GM12878 (cell line): ENCODE measurements at regions not wholly inside any gene's neighbourhood (a gene's known extent, or its start where the extent isn't known, plus 50 kb on each side); places are given as distances from the start of the nearest gene placed in this dataset.

ENCODE experiments used
- ATAC-seq: fragments of 200-7000 bp; cut with Tn5 transposase; 3 replicates; pipeline ENCODE4 v1.9.1; 2020; ENCODE audit warnings: mild to moderate bottlenecking, moderate library complexity
- BruUV-seq: library from RNA; stranded (reverse); fragments of 400-500 nt; replicated peaks from 2 replicates; lab custom pipeline; 2021; lab: Mats Ljungman, UMichigan
- CTCF ChIA-PET: fragments of 300-600 bp; sonication (Branson Sonifier 250); formaldehyde crosslinking; extraction: SDS; loops from one replicate; lab custom pipeline; 2021; ENCODE audit warnings: inconsistent platforms; lab: Yijun Ruan, JAX
- POLR2A ChIA-PET: fragments of 350-600 bp; formaldehyde crosslinking; extraction: SDS; loops from one replicate; lab custom pipeline; 2021; ENCODE audit warnings: inconsistent platforms; lab: Charles Lee
- RAD21 ChIA-PET: fragments of 300-600 bp; sonication (Branson Sonifier 250); formaldehyde crosslinking; loops from one replicate; lab custom pipeline; 2023; ENCODE audit warnings: antibody characterized with exemption; ENCODE audit not compliant: unreplicated experiment; lab: Charles Lee
- SMC1A ChIA-PET: fragments of 300-600 bp; sonication (Branson Sonifier 250); formaldehyde crosslinking; loops from one replicate; lab custom pipeline; 2023; ENCODE audit not compliant: unreplicated experiment, uncharacterized antibody; lab: Charles Lee
- DNase-seq: peaks from one replicate; pipeline ENCODE4 v3.0.0-alpha.2; 2011; ENCODE audit warnings: low read depth, low spot score
- FAIRE-seq: peaks from 3 replicates; lab custom pipeline; 2011; peaks lifted over from hg19 to GRCh38; lab: Jason Lieb, UNC
- H2AFZ ChIP-seq: 2 replicates; pipeline ENCODE4 v1.6.0; 2011; ENCODE audit warnings: low read depth, low read length, control low read depth; ENCODE audit not compliant: control insufficient read depth
- H3K27ac ChIP-seq: 2 replicates; pipeline ENCODE4 v1.5.1; 2011; ENCODE audit warnings: control low read depth; ENCODE audit not compliant: control insufficient read depth, insufficient read depth
- H3K27me3 ChIP-seq, 2 experiments: replicated peaks in 1 of 2; 2 replicates each; pipeline versions ENCODE4 v1.6.0 to v1.6.1; 2011; ENCODE audit warnings: low read length in 1 of 2; ENCODE audit not compliant: control insufficient read depth in 2 of 2, insufficient read depth in 2 of 2
- H3K36me3 ChIP-seq, 2 experiments: 2 replicates each; pipeline ENCODE4 v1.5.1; 2011; ENCODE audit warnings: low read length in 1 of 2; ENCODE audit not compliant: control insufficient read depth in 2 of 2, insufficient read depth in 2 of 2
- H3K4me1 ChIP-seq: 2 replicates; pipeline ENCODE4 v1.6.1; 2011; ENCODE audit warnings: mild to moderate bottlenecking, low read length, moderate library complexity, mixed read lengths; ENCODE audit not compliant: control insufficient read depth, insufficient read depth
- H3K4me2 ChIP-seq: 2 replicates; pipeline ENCODE4 v1.6.0; 2011; ENCODE audit warnings: control low read depth; ENCODE audit not compliant: control insufficient read depth, insufficient read depth
- H3K4me3 ChIP-seq: fragments of 200-600 bp; sonication (generic); 2 replicates; pipeline ENCODE4 v1.5.1; 2016
- H3K79me2 ChIP-seq: 2 replicates; pipeline ENCODE4 v1.6.0; 2011; ENCODE audit warnings: low read length; ENCODE audit not compliant: control insufficient read depth, insufficient read depth
- H3K9ac ChIP-seq: 2 replicates; pipeline ENCODE4 v1.8.0; 2011; ENCODE audit warnings: low read length, control low read depth, mixed read lengths; ENCODE audit not compliant: control insufficient read depth, insufficient read depth
- H3K9me3 ChIP-seq: replicated peaks from 3 replicates; pipeline ENCODE4 v1.5.1; 2011; ENCODE audit warnings: mild to moderate bottlenecking, low read length; ENCODE audit not compliant: control insufficient read depth, insufficient read depth
- H4K20me1 ChIP-seq: 2 replicates; pipeline ENCODE4 v1.6.0; 2011; ENCODE audit not compliant: control insufficient read depth, insufficient read depth
- BCLAF1 ChIP-seq: fragments of 450-650 bp; IDR thresholded peaks from 2 replicates; pipeline ENCODE4 v1.6.1; 2017; ENCODE audit warnings: antibody characterized with exemption, mild to moderate bottlenecking, moderate library complexity
- BMI1 ChIP-seq: fragments of 450-650 bp; IDR thresholded peaks from 2 replicates; pipeline ENCODE4 v1.6.1; 2016; ENCODE audit warnings: mild to moderate bottlenecking, moderate library complexity, borderline replicate concordance
- CBX3 ChIP-seq: fragments of 200-600 bp; sonication (generic); IDR thresholded peaks from 2 replicates; pipeline ENCODE4 v1.6.1; 2016; ENCODE audit warnings: low read depth, borderline replicate concordance
- CTCF ChIP-seq, 3 experiments: IDR thresholded peaks in 2 of 3; conservative IDR thresholded peaks in 1 of 3; 2 replicates each; pipeline ENCODE4 v1.5.1; 2011; ENCODE audit warnings: low read depth in 3 of 3, low read length in 3 of 3, mild to moderate bottlenecking in 3 of 3, control low read depth in 2 of 3, moderate library complexity in 2 of 3, inconsistent platforms in 1 of 3, mixed read lengths in 1 of 3; ENCODE audit not compliant: control insufficient read depth in 2 of 3, insufficient read depth in 1 of 3; ENCODE audit errors: extremely low read depth in 1 of 3
- IRF4 ChIP-seq: IDR thresholded peaks from 2 replicates; pipeline ENCODE4 v1.6.1; 2011; ENCODE audit warnings: low read depth, low read length
- JUNB ChIP-seq: IDR thresholded peaks from 2 replicates; pipeline ENCODE4 v1.6.1; 2016; ENCODE audit warnings: antibody characterized with exemption, mild to moderate bottlenecking
- KAT2A ChIP-seq: conservative IDR thresholded peaks from 2 replicates; pipeline ENCODE4 v1.6.1; 2011; ENCODE audit warnings: low read depth, low read length; ENCODE audit not compliant: control insufficient read depth
- NFYA ChIP-seq: IDR thresholded peaks from 2 replicates; pipeline ENCODE4 v1.6.1; 2011; ENCODE audit warnings: low read depth, mild to moderate bottlenecking, low read length, improper control_type of control experiment, borderline replicate concordance
- RBBP5 ChIP-seq: fragments of 200-600 bp; sonication (generic); conservative IDR thresholded peaks from 2 replicates; pipeline ENCODE4 v1.6.1; 2016
- RCOR1 ChIP-seq: conservative IDR thresholded peaks from 2 replicates; pipeline ENCODE4 v1.6.1; 2012; ENCODE audit warnings: low read depth, low read length, improper control_type of control experiment
- SIN3A ChIP-seq: IDR thresholded peaks from 2 replicates; pipeline ENCODE4 v1.6.1; 2012; ENCODE audit warnings: low read depth, low read length, improper control_type of control experiment
- YBX1 ChIP-seq: fragments of 450-650 bp; IDR thresholded peaks from 2 replicates; pipeline ENCODE4 v1.6.1; 2016; ENCODE audit warnings: antibody characterized with exemption
- ZSCAN29 ChIP-seq: fragments of 450-650 bp; IDR thresholded peaks from 2 replicates; pipeline ENCODE4 v1.6.1; 2017; ENCODE audit warnings: mild to moderate bottlenecking, moderate library complexity
- WGBS: methylation state at CpG from one replicate; pipeline ENCODE4 v1.1.6; 2016; ENCODE audit warnings: low lambda C conversion rate; ENCODE audit not compliant: insufficient replicate concordance, insufficient coverage; ENCODE audit errors: missing lambda C conversion rate; 5-methylcytosine and 5-hydroxymethylcytosine counted together
- in situ Hi-C: fragments of 300-500 bp; cut with MboI; formaldehyde crosslinking; loops from 9 replicates; pipeline ENCODE4 v1.14.3; 2018; ENCODE audit warnings: mixed read lengths
- intact Hi-C: fragments of 100-400 bp; cut with micrococcal nuclease; formaldehyde crosslinking; loops from one replicate; pipeline ENCODE4 v1.14.2; 2022; ENCODE audit not compliant: unreplicated experiment
- TF ChIP-seq, protein P1 (sequence below): fragments of 450-650 bp; IDR thresholded peaks from 2 replicates; pipeline ENCODE4 v1.6.1; 2017; ENCODE audit warnings: low read depth, mild to moderate bottlenecking, moderate library complexity

- Histone ChIP-seq H3K27me3 (no peaks in the 10 kb centered on the region), H2AFZ (no peak overlapping the region), H3K4me1 (no peaks in the 10 kb centered on the region), H3K79me2 (no peaks in the 10 kb centered on the region), H4K20me1 (no peaks in the 10 kb centered on the region), H3K9ac (no peak overlapping the region), H3K36me3 (no peaks in the 10 kb centered on the region), H3K9me3 (no peaks in the 10 kb centered on the region), H3K4me2 (no peak overlapping the region), H3K27ac (no peak overlapping the region), H3K4me3 (no peak overlapping the region)
- no peak for TF ChIP-seq SIN3A
- TF ChIP-seq IRF4: no peak
- TF ChIP-seq ZSCAN29: no peak
- TF ChIP-seq RBBP5: no peak
- TF ChIP-seq YBX1: no peak
- TF ChIP-seq JUNB: no peak
- TF ChIP-seq NFYA: no peak
- TF ChIP-seq, protein P1, sequence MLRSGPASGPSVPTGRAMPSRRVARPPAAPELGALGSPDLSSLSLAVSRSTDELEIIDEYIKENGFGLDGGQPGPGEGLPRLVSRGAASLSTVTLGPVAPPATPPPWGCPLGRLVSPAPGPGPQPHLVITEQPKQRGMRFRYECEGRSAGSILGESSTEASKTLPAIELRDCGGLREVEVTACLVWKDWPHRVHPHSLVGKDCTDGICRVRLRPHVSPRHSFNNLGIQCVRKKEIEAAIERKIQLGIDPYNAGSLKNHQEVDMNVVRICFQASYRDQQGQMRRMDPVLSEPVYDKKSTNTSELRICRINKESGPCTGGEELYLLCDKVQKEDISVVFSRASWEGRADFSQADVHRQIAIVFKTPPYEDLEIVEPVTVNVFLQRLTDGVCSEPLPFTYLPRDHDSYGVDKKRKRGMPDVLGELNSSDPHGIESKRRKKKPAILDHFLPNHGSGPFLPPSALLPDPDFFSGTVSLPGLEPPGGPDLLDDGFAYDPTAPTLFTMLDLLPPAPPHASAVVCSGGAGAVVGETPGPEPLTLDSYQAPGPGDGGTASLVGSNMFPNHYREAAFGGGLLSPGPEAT: no peak
- no peak for TF ChIP-seq BCLAF1
- no peak for TF ChIP-seq CTCF (IDR thresholded peaks at IDR 0.05 in 2 of 3, conservative IDR thresholded peaks at IDR 0.05 in 1 of 3; ENCODE audit: control insufficient read depth in 2 of 3, extremely low read depth in 1 of 3, insufficient read depth in 1 of 3, low read depth in 3 of 3, low read length in 3 of 3)
- TF ChIP-seq KAT2A: no peak
- TF ChIP-seq RCOR1: no peak
- no peak for TF ChIP-seq BMI1
- no peak for TF ChIP-seq CBX3
- in situ Hi-C loops (no loop called here), intact Hi-C loops (no loop called here)
- ChIA-PET RAD21 (no interaction called here), CTCF (interaction anchor here (0.8 kb wide), 1 partner anchor 37 kb away, joined by 5 read pairs; no protein-coding TSS in a partner anchor), POLR2A (no interaction called here), SMC1A (interaction anchor here (0.5 kb wide), 1 partner anchor 166 kb away, joined by 3 read pairs; no protein-coding TSS in a partner anchor)
- DNase-seq (no peak), FAIRE-seq (no peak), ATAC-seq (no peak)
- 41% methylated on average over 3 of the region's 3 CpGs for WGBS
- BruUV-seq: no TSS peak
Measured at GRCh38 chr2:145503511-145503910, 983.6 kb upstream of the ZEB2 start.
